Activated CD4-positive, alpha-beta T cell treated with anti-CD3 and anti-CD28 coated beads for 36 hours (primary cell): ENCODE measurements at regions not wholly inside any gene's neighbourhood (a gene's known extent, or its start where the extent isn't known, plus 50 kb on each side); places are given as distances from the start of the nearest gene placed in this dataset.

Experiments used
- ATAC-seq: fragments of 200-7000 bp; cut with Tn5 transposase; one replicate; pipeline ENCODE4 v1.10.0; 2021; ENCODE audit warnings: mild to moderate bottlenecking, moderate library complexity
- CTCF ChIA-PET: fragments of 350-600 bp; sonication (Branson Sonifier 250); formaldehyde crosslinking; loops from one replicate; lab custom pipeline; 2021; ENCODE audit warnings: antibody characterized with exemption; lab: Charles Lee
- POLR2A ChIA-PET: fragments of 350-600 bp; sonication (Branson Sonifier 250); formaldehyde crosslinking; loops from one replicate; lab custom pipeline; 2021; ENCODE audit warnings: antibody characterized with exemption, inconsistent platforms; lab: Charles Lee
- DNase-seq: peaks from one replicate; pipeline ENCODE4 v3.0.0-alpha.2; 2020
- H3K27ac Mint-ChIP-seq: one replicate; pipeline ENCODE4 v1.8.0; 2021; ENCODE audit warnings: mixed read lengths
- H3K27me3 Mint-ChIP-seq: one replicate; pipeline ENCODE4 v1.8.0; 2021; ENCODE audit warnings: mixed read lengths
- H3K36me3 Mint-ChIP-seq: one replicate; pipeline ENCODE4 v1.8.0; 2021; ENCODE audit warnings: low read depth, mixed read lengths
- H3K4me1 Mint-ChIP-seq: one replicate; pipeline ENCODE4 v1.8.0; 2021; ENCODE audit warnings: mixed read lengths
- H3K4me3 Mint-ChIP-seq: one replicate; pipeline ENCODE4 v1.8.0; 2021; ENCODE audit warnings: mild to moderate bottlenecking, moderate library complexity, mixed read lengths
- H3K9me3 Mint-ChIP-seq: one replicate; pipeline ENCODE4 v1.8.0; 2021; ENCODE audit warnings: low read depth, mixed read lengths
- intact Hi-C, 2 experiments: fragments of 100-400 bp; cut with DNase I in 1 of 2; cut with micrococcal nuclease in 1 of 2; formaldehyde crosslinking; loops; one replicate each; pipeline versions ENCODE4 v1.14.2 to v1.15.1; 2022 to 2024; cut with DNase I, micrococcal nuclease

GRCh38 chr1:73100216-73100615 is 817.9 kb upstream of the NEGR1 start:
- Mint-ChIP-seq H3K36me3 (no peaks in the 10 kb centered on the region), H3K4me3 (no peak overlapping the region), H3K4me1 (no peaks in the 10 kb centered on the region), H3K27me3 (no peaks in the 10 kb centered on the region), H3K27ac (no peak overlapping the region), H3K9me3 (peaks cover 10% of the 10 kb centered on the region)
- CTCF ChIA-PET, result interaction anchor here (0.7 kb wide), 1 partner anchor 467 kb away, joined by 3 read pairs; no protein-coding TSS in a partner anchor
- intact Hi-C loops, result no loop called here
- POLR2A ChIA-PET, result no interaction called here
- DNase-seq, result no peak
- ATAC-seq, result no peak

GRCh38 chr1:73097917-73098316 is 815.6 kb upstream of the NEGR1 start:
- Mint-ChIP-seq H3K9me3 (peaks cover 8% of the 10 kb centered on the region), H3K4me3 (no peak overlapping the region), H3K27ac (no peak overlapping the region), H3K27me3 (no peaks in the 10 kb centered on the region), H3K4me1 (no peaks in the 10 kb centered on the region), H3K36me3 (no peaks in the 10 kb centered on the region)
- DNase-seq (no peak), ATAC-seq (no peak)
- CTCF ChIA-PET, result no interaction called here
- POLR2A ChIA-PET, result no interaction called here
- intact Hi-C loops, result no loop called here

- POLR2A ChIA-PET, result no interaction called here
- intact Hi-C loops, result no loop called here
- no peak for DNase-seq
- no peaks in the 10 kb centered on the region for H3K27me3 Mint-ChIP-seq
- H3K9me3 Mint-ChIP-seq, result peaks cover 8% of the 10 kb centered on the region
- H3K4me3 Mint-ChIP-seq, result no peak overlapping the region
- no peaks in the 10 kb centered on the region for H3K4me1 Mint-ChIP-seq
- no peak overlapping the region for H3K27ac Mint-ChIP-seq
- ATAC-seq, result no peak
- CTCF ChIA-PET, result no interaction called here
- H3K36me3 Mint-ChIP-seq, result no peaks in the 10 kb centered on the region
Measured at GRCh38 chr1:73096841-73097240, 814.5 kb upstream of the NEGR1 start.

- no peak overlapping the region for H3K4me3 Mint-ChIP-seq
- no peaks in the 10 kb centered on the region for H3K36me3 Mint-ChIP-seq
- intact Hi-C loops, result no loop called here
- DNase-seq (no peak), ATAC-seq (no peak)
- H3K4me1 Mint-ChIP-seq, result no peaks in the 10 kb centered on the region
- ChIA-PET CTCF (no interaction called here), POLR2A (no interaction called here)
- no peak overlapping the region for H3K27ac Mint-ChIP-seq
- H3K27me3 Mint-ChIP-seq, result no peaks in the 10 kb centered on the region
- peaks cover 10% of the 10 kb centered on the region for H3K9me3 Mint-ChIP-seq
Measured at GRCh38 chr1:73092383-73092782, 810.0 kb upstream of the NEGR1 start.

GRCh38 chr1:73066866-73067265 is 784.5 kb upstream of the NEGR1 start:
- intact Hi-C loops, result no loop called here
- Mint-ChIP-seq H3K36me3 (no peaks in the 10 kb centered on the region), H3K4me1 (no peaks in the 10 kb centered on the region), H3K9me3 (no peaks in the 10 kb centered on the region), H3K27ac (no peak overlapping the region), H3K4me3 (no peak overlapping the region), H3K27me3 (no peaks in the 10 kb centered on the region)
- ChIA-PET POLR2A (no interaction called here), CTCF (no interaction called here)
- DNase-seq (no peak), ATAC-seq (no peak)

- H3K27me3 Mint-ChIP-seq, result no peaks in the 10 kb centered on the region
- H3K4me3 Mint-ChIP-seq, result no peak overlapping the region
- DNase-seq (no peak), ATAC-seq (no peak)
- H3K9me3 Mint-ChIP-seq, result peaks cover 3% of the 10 kb centered on the region
- H3K36me3 Mint-ChIP-seq, result no peaks in the 10 kb centered on the region
- intact Hi-C loops, result no loop called here
- CTCF ChIA-PET, result no interaction called here
- POLR2A ChIA-PET, result no interaction called here
- H3K4me1 Mint-ChIP-seq, result no peaks in the 10 kb centered on the region
- H3K27ac Mint-ChIP-seq, result no peak overlapping the region
Measured at GRCh38 chr1:73065339-73066041, 783.2 kb upstream of the NEGR1 start.

- DNase-seq (no peak), ATAC-seq (no peak)
- no peaks in the 10 kb centered on the region for H3K4me1 Mint-ChIP-seq
- peaks cover 5% of the 10 kb centered on the region for H3K9me3 Mint-ChIP-seq
- H3K4me3 Mint-ChIP-seq, result no peak overlapping the region
- no peak overlapping the region for H3K27ac Mint-ChIP-seq
- intact Hi-C loops, result no loop called here
- no peaks in the 10 kb centered on the region for H3K36me3 Mint-ChIP-seq
- ChIA-PET POLR2A (no interaction called here), CTCF (no interaction called here)
- H3K27me3 Mint-ChIP-seq, result no peaks in the 10 kb centered on the region
Measured at GRCh38 chr1:73056826-73057225, 774.5 kb upstream of the NEGR1 start.

GRCh38 chr1:73044241-73045036 is 762.1 kb upstream of the NEGR1 start:
- ChIA-PET CTCF (no interaction called here), POLR2A (no interaction called here)
- intact Hi-C loops, result no loop called here
- H3K9me3 Mint-ChIP-seq, result peaks cover 8% of the 10 kb centered on the region
- DNase-seq, result no peak
- H3K4me3 Mint-ChIP-seq, result no peak overlapping the region
- H3K27me3 Mint-ChIP-seq, result no peaks in the 10 kb centered on the region
- no peaks in the 10 kb centered on the region for H3K36me3 Mint-ChIP-seq
- no peaks in the 10 kb centered on the region for H3K4me1 Mint-ChIP-seq
- ATAC-seq, result no peak
- no peak overlapping the region for H3K27ac Mint-ChIP-seq

GRCh38 chr1:73042403-73042802 is 760.1 kb upstream of the NEGR1 start:
- Mint-ChIP-seq H3K27ac (no peak overlapping the region), H3K36me3 (no peaks in the 10 kb centered on the region), H3K9me3 (peaks cover 8% of the 10 kb centered on the region), H3K4me1 (no peaks in the 10 kb centered on the region), H3K27me3 (no peaks in the 10 kb centered on the region), H3K4me3 (no peak overlapping the region)
- ATAC-seq (no peak), DNase-seq (no peak)
- POLR2A ChIA-PET, result no interaction called here
- CTCF ChIA-PET, result interaction anchor here (0.6 kb wide), 1 partner anchor 43 kb away, joined by 3 read pairs; no protein-coding TSS in a partner anchor
- intact Hi-C loops, result no loop called here

- ChIA-PET POLR2A (no interaction called here), CTCF (interaction anchor here (0.6 kb wide), 1 partner anchor 252 kb away, joined by 4 read pairs; no protein-coding TSS in a partner anchor)
- no peak overlapping the region for H3K27ac Mint-ChIP-seq
- intact Hi-C loops, result no loop called here
- H3K4me1 Mint-ChIP-seq, result no peaks in the 10 kb centered on the region
- ATAC-seq (no peak), DNase-seq (no peak)
- H3K4me3 Mint-ChIP-seq, result no peak overlapping the region
- H3K36me3 Mint-ChIP-seq, result no peaks in the 10 kb centered on the region
- no peaks in the 10 kb centered on the region for H3K27me3 Mint-ChIP-seq
- H3K9me3 Mint-ChIP-seq, result peaks cover 5% of the 10 kb centered on the region
Measured at GRCh38 chr1:73040811-73041210, 758.5 kb upstream of the NEGR1 start.

GRCh38 chr1:73034271-73034670 is 751.9 kb upstream of the NEGR1 start:
- CTCF ChIA-PET, result no interaction called here
- no peak overlapping the region for H3K27ac Mint-ChIP-seq
- no peaks in the 10 kb centered on the region for H3K36me3 Mint-ChIP-seq
- intact Hi-C loops, result no loop called here
- H3K4me3 Mint-ChIP-seq, result no peak overlapping the region
- no peaks in the 10 kb centered on the region for H3K27me3 Mint-ChIP-seq
- no peaks in the 10 kb centered on the region for H3K4me1 Mint-ChIP-seq
- ATAC-seq (no peak), DNase-seq (no peak)
- POLR2A ChIA-PET, result no interaction called here
- peaks cover 2% of the 10 kb centered on the region for H3K9me3 Mint-ChIP-seq

GRCh38 chr1:73033640-73034039 is 751.3 kb upstream of the NEGR1 start:
- no peaks in the 10 kb centered on the region for H3K36me3 Mint-ChIP-seq
- no peak overlapping the region for H3K27ac Mint-ChIP-seq
- intact Hi-C loops, result no loop called here
- no peak for DNase-seq
- no peak overlapping the region for H3K4me3 Mint-ChIP-seq
- ATAC-seq, result no peak
- no peaks in the 10 kb centered on the region for H3K27me3 Mint-ChIP-seq
- peaks cover 2% of the 10 kb centered on the region for H3K9me3 Mint-ChIP-seq
- ChIA-PET CTCF (no interaction called here), POLR2A (no interaction called here)
- H3K4me1 Mint-ChIP-seq, result no peaks in the 10 kb centered on the region
